Gastrocnemius medialis (tissue), 4 donors: ENCODE measurements at regions not wholly inside any gene's neighbourhood (a gene's known extent, or its start where the extent isn't known, plus 50 kb on each side); places are given as distances from the start of the nearest gene placed in this dataset.

Experiments
- POLR2A ChIP-seq, 2 donors: fragments of 450-650 bp; IDR thresholded peaks; one replicate each; pipeline ENCODE4 v1.6.1; 2017; ENCODE audit warnings: antibody characterized with exemption in 2 of 2, mild to moderate bottlenecking in 2 of 2, moderate library complexity in 2 of 2
- TF ChIP-seq, protein P1 (sequence below), 5 experiments: fragments of 450-650 bp in 3 of 5; fragments of 200-600 bp in 2 of 5; sonication (generic) in 2 of 5; IDR thresholded peaks in 4 of 5; conservative IDR thresholded peaks in 1 of 5; 1 replicate in 4 of 5; 2 replicates in 1 of 5; pipeline ENCODE4 v1.5.1; 2016 to 2019; ENCODE audit warnings: antibody characterized with exemption in 5 of 5, mild to moderate bottlenecking in 3 of 5, moderate library complexity in 3 of 5

DNA sequence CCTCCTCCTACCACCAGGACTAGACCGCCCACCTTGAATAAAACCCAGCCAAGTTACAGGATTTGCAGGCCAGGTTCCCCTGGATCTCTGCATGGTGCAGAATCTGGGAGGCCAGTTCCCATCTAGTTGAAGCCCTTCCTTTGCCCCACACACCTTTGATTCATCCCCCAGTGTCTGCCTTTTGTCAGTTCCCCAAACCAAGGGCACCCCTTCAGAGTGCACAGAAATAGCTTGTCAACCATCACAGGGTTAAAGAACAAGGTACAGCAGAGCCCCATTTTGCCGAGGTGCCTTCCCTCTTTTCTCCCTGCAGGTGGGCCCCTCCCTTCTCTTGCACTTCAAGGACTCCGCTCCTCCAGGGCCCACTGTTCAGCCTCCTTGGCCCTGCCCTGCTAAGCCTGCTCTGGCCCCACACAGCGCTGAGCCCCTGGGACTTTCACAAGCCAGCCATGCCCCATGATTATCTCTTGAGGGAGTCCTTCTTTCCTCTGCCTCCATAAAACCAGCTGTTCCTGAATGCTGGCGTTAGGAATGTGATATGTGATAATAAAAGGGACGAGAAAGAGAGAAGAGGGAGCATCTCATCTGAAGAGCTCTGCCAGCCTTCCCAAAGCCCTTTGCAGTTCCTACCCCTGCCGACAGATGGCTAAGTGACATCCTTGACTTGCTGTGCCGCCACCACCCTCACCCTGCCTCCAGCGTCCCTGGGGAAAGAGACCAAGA, 280.3 kb downstream of the CDC5L start:
- TF ChIP-seq, protein P1, sequence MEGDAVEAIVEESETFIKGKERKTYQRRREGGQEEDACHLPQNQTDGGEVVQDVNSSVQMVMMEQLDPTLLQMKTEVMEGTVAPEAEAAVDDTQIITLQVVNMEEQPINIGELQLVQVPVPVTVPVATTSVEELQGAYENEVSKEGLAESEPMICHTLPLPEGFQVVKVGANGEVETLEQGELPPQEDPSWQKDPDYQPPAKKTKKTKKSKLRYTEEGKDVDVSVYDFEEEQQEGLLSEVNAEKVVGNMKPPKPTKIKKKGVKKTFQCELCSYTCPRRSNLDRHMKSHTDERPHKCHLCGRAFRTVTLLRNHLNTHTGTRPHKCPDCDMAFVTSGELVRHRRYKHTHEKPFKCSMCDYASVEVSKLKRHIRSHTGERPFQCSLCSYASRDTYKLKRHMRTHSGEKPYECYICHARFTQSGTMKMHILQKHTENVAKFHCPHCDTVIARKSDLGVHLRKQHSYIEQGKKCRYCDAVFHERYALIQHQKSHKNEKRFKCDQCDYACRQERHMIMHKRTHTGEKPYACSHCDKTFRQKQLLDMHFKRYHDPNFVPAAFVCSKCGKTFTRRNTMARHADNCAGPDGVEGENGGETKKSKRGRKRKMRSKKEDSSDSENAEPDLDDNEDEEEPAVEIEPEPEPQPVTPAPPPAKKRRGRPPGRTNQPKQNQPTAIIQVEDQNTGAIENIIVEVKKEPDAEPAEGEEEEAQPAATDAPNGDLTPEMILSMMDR (IDR thresholded peaks at IDR 0.05 in 4 of 5, conservative IDR thresholded peaks at IDR 0.05 in 1 of 5), result peak in 3 of 5 experiments; percentile 25 to 49 (median 30)
- TF ChIP-seq POLR2A (IDR thresholded peaks at IDR 0.05), result no peak
